Large intestine (tissue), 3 donors: ENCODE measurements at regions not wholly inside any gene's neighbourhood (a gene's known extent, or its start where the extent isn't known, plus 50 kb on each side); places are given as distances from the start of the nearest gene placed in this dataset.

ENCODE experiments used
- DNase-seq, 2 donors: peaks; one replicate each; pipeline versions ENCODE4 v3.0.0 to v3.0.0-alpha.2; 2013
- H3K27ac ChIP-seq: one replicate; pipeline ENCODE4 v1.5.1; 2013; ENCODE audit warnings: low read length
- H3K27me3 ChIP-seq: 2 replicates; pipeline ENCODE4 v1.6.1; 2013; ENCODE audit warnings: low read length; ENCODE audit not compliant: control insufficient read depth, insufficient read depth
- H3K36me3 ChIP-seq: 2 replicates; pipeline ENCODE4 v1.6.1; 2013; ENCODE audit warnings: low read length; ENCODE audit not compliant: control insufficient read depth, insufficient read depth
- H3K4me1 ChIP-seq: one replicate; pipeline ENCODE4 v1.6.1; 2013; ENCODE audit warnings: low read length; ENCODE audit not compliant: control insufficient read depth, insufficient read depth
- H3K4me3 ChIP-seq: one replicate; pipeline ENCODE4 v1.5.1; 2013; ENCODE audit warnings: low read length
- H3K9me3 ChIP-seq: one replicate; pipeline ENCODE4 v1.6.1; 2013; ENCODE audit warnings: mild to moderate bottlenecking, low read depth, low read length, moderate library complexity; ENCODE audit not compliant: control insufficient read depth
- WGBS: methylation state at CpG from one replicate; pipeline ENCODE4 v1.1.5; 2013; ENCODE audit warnings: low lambda C conversion rate; ENCODE audit not compliant: insufficient coverage; 5-methylcytosine and 5-hydroxymethylcytosine counted together

DNA sequence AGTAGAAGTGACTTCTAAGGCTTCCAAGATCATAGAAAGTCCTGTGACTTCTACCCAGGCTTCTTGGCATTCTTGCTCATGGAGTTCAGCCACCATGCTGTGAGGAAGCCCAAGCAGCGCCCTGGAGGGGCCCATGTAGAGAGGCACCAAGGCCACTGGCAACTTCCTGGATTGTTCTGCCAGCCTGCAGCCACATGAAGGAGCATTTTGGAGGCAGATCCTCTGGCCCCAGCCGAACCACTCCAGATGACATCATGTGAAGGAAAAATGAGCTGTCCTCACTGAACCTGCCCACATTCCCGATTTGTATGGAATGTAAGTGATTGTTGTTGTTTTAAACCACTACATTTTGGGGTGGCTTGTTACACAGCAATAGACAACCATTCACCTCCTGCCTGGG lies 51.5 kb upstream of the MNX1 start:
- H3K4me1 ChIP-seq = no peaks in the 10 kb centered on the region
- WGBS = no CpG with 5 or more reads among the region's 3 CpGs
- H3K27me3 ChIP-seq = peaks cover 11% of the 10 kb centered on the region
- no peak for DNase-seq
- H3K4me3 ChIP-seq = no peak overlapping the region
- H3K9me3 ChIP-seq = peaks cover 3% of the 10 kb centered on the region
- no peak overlapping the region for H3K27ac ChIP-seq
- H3K36me3 ChIP-seq = no peaks in the 10 kb centered on the region

DNA sequence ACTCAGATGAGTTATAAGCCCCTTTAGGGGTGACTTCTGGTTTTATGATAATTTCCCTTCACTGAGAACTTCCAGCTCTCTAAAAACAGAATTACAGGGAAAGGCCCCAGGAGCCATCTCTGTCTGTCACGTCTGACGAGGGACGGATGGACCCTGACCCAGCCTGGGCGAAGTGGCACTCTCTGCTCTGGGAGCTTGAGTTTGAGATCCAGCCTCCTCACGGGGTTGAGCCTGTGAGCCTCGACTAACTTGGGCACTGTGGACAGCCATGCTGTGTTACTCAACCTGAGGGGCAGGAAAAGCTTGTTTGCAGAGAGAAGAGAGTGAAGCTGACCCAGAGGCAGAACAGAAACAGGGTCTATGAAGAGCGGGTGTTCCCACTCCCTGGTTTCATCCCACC lies 54.6 kb upstream of the MNX1 start:
- no peak overlapping the region for H3K27ac ChIP-seq
- no peaks in the 10 kb centered on the region for H3K4me1 ChIP-seq
- H3K36me3 ChIP-seq = no peaks in the 10 kb centered on the region
- no CpG with 5 or more reads among the region's 7 CpGs for WGBS
- H3K9me3 ChIP-seq = peaks cover 3% of the 10 kb centered on the region
- H3K27me3 ChIP-seq = no peaks in the 10 kb centered on the region
- DNase-seq = no peak
- no peak overlapping the region for H3K4me3 ChIP-seq

DNA sequence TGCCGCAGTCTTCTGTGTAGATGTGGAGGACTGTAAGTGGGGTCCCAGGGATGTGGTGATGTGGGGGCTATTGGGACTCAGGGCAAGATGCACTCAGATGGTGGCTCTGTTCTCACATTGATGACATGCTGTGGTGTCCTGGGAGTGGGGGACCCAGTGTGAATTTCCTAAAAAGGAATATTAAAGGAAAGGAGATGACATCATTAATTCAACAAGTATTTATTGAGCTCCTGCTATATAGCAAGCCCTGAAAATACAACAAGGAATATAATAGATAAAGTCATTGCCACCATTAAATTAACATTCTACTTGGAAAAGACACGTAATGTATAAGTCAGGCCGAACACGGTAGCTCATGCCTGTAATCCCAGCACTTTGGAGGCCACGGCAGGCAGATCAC lies 61.9 kb upstream of the MNX1 start:
- Histone ChIP-seq H3K27ac (no peak overlapping the region), H3K9me3 (no peaks in the 10 kb centered on the region), H3K36me3 (no peaks in the 10 kb centered on the region), H3K27me3 (peaks cover 37% of the 10 kb centered on the region), H3K4me3 (no peak overlapping the region), H3K4me1 (no peaks in the 10 kb centered on the region)
- DNase-seq = no peak
- WGBS = no CpG with 5 or more reads among the region's 5 CpGs

DNA sequence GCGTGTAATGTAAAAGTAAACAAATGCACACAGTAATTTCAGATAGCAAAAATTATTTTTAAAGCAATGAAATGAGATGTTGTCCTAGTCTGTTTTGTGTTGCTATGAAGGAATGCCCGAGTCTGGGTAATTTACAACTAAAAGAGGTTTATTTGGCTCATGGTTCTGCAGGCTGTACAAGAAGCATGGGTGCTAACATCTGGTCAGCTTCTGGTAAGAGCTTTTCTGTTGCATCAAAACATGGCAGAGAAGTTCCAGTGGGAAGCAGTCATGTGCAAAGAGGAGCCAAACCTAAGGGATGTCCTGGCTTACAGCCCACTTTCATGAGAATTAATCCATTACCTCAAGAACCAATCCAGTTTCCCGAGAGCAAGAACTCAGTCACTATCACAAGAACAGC lies 62.9 kb upstream of the MNX1 start:
- Histone ChIP-seq H3K4me1 (no peaks in the 10 kb centered on the region), H3K36me3 (no peaks in the 10 kb centered on the region), H3K27me3 (peaks cover 46% of the 10 kb centered on the region), H3K4me3 (no peak overlapping the region), H3K9me3 (no peaks in the 10 kb centered on the region), H3K27ac (no peak overlapping the region)
- no CpG with 5 or more reads among the region's 3 CpGs for WGBS
- no peak for DNase-seq

DNA sequence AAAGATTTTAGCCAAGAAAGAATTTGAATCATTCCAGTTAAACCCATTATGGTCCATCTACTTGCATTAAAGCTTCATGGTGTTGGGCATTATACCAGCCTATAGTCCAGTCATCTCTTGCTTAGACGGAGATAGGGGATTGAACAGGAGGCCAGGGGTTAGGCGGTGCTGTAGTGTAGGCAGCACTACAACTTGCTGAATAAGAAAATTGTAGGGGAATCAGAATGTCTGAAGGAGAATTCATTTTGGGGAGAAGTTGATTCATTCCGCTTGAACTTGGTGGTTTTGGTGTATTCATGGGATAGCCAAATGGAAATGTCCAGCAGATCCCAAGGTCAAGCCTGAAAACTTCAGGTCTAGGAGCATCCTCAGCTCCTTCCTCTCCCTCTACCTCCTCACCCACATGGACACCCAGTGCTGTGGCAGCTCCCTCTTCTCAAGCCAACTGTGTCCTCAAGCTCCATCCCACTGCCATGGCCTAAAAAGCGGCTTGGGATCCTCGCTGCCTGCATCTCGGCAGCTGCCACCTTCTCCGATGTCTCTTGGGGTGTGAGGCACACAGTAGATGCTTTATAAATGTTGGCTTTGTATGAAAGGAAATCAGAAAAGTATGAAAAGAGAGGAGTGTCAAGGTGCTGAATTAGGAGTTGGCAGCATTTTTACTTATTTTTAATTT lies 63.6 kb upstream of the MNX1 start:
- Histone ChIP-seq H3K4me1 (no peaks in the 10 kb centered on the region), H3K27ac (no peak overlapping the region), H3K27me3 (peaks cover 53% of the 10 kb centered on the region), H3K36me3 (no peaks in the 10 kb centered on the region), H3K9me3 (no peaks in the 10 kb centered on the region), H3K4me3 (no peak overlapping the region)
- 90% methylated on average over 2 of the region's 7 CpGs for WGBS
- DNase-seq = no peak

DNA sequence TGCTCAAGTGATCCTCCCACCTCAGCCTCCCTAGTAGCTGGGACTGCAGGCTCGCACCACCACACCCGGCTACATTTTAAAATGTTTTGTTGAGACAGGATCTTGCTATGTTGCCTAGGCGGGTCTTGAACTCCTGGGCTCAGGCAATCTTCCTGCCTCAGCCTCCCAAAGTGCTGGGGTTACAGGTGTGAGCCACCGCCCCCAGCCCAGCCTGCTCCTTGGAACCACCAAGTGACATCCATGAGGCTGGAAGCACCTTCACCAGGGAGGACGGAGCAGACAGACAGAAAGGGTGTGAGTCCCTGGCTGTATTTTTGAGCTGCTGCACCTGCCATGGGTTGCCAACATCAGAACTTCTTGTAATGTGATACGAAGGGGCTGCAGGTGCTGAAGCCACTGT lies 62.3 kb upstream of the UBE3C start:
- no peaks in the 10 kb centered on the region for H3K36me3 ChIP-seq
- H3K27me3 ChIP-seq = peaks cover 58% of the 10 kb centered on the region
- H3K9me3 ChIP-seq = no peaks in the 10 kb centered on the region
- H3K27ac ChIP-seq = no peak overlapping the region
- H3K4me1 ChIP-seq = no peaks in the 10 kb centered on the region
- H3K4me3 ChIP-seq = no peak overlapping the region
- no peak for DNase-seq
- WGBS = 100% methylated on average over 1 of the region's 6 CpGs

DNA sequence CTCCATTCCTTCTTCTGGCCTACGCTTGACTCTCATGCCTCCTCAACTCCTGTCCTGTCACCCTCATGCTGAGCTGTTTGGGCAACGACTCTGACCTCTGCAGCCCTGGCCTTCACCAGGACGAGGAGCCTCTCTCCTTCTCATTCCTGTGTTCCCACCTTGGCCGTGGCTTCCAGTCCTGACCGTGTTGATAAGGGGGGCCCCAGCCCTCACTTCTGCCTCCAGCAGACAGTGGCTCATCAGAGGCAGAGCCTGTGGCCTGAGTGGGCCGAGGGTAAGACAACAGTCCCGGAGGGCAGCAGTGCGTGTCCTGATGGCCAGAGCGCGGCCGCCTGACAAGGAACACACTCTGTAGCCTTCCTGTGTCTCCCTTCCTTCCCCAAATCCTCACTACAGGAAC lies 61.7 kb upstream of the UBE3C start:
- WGBS = no CpG with 5 or more reads among the region's 11 CpGs
- no peaks in the 10 kb centered on the region for H3K4me1 ChIP-seq
- H3K4me3 ChIP-seq = no peak overlapping the region
- H3K9me3 ChIP-seq = no peaks in the 10 kb centered on the region
- no peaks in the 10 kb centered on the region for H3K36me3 ChIP-seq
- H3K27me3 ChIP-seq = peaks cover 54% of the 10 kb centered on the region
- H3K27ac ChIP-seq = no peak overlapping the region
- no peak for DNase-seq

DNA sequence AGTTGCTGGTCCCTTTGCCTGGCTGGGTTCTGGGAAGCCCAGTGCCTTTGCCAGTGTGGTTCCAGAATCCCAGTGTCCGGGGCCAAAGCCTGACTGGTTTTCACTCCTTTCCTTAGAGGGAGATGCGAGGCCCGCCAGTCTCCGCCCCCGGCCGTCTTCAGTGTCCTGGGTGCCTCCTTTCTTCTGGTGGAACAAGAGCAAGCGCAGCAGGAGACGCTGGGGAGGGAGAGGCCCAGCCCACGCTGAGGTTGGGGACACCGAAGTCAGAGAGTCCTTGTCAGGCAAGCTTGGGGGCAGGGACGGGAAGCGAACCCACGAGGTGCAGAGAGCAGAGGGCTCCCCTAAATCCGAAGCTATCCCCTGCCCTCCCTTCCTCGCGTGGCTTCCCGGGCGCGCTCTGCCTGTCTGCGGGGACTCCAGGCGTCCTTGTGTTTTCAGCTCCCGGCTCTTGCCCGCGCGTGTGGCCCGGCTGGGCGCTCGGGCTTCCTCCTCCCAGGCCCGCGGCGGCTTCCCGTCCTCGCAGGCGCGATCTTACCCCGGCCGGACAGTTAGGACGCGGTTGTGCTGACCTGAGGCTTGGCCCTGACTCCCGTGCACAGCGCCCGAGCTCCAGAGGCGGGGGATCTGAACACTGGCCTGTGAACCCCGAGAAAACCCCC lies 60.6 kb upstream of the UBE3C start:
- 0% methylated on average over 1 of the region's 44 CpGs for WGBS
- Histone ChIP-seq H3K36me3 (no peaks in the 10 kb centered on the region), H3K9me3 (no peaks in the 10 kb centered on the region), H3K27me3 (peaks cover 51% of the 10 kb centered on the region), H3K4me3 (no peak overlapping the region), H3K4me1 (no peaks in the 10 kb centered on the region), H3K27ac (no peak overlapping the region)
- DNase-seq = no peak

DNA sequence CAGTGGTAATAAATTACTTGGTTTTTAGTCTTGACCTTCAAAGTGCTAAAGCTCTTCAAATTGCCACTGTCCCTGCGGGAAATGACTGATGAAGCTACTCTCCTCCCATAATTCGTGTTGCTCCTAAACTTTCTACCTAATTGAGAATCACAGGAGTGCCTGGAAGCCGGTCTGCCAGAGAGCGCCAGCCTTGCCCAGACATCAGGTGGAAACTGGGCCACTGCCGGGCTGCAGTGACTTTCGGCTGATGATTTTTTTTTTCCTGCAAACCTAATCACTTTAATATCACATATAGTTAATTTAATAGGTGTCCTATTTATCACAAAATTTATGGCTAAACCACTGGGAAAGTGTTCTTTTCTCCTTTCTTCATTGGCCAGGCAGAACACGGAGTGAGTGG lies 59.6 kb upstream of the UBE3C start:
- Histone ChIP-seq H3K36me3 (no peaks in the 10 kb centered on the region), H3K4me1 (no peaks in the 10 kb centered on the region), H3K9me3 (peaks cover 2% of the 10 kb centered on the region), H3K4me3 (no peak overlapping the region), H3K27ac (no peak overlapping the region), H3K27me3 (peaks cover 48% of the 10 kb centered on the region)
- no CpG with 5 or more reads among the region's 7 CpGs for WGBS
- no peak for DNase-seq

DNA sequence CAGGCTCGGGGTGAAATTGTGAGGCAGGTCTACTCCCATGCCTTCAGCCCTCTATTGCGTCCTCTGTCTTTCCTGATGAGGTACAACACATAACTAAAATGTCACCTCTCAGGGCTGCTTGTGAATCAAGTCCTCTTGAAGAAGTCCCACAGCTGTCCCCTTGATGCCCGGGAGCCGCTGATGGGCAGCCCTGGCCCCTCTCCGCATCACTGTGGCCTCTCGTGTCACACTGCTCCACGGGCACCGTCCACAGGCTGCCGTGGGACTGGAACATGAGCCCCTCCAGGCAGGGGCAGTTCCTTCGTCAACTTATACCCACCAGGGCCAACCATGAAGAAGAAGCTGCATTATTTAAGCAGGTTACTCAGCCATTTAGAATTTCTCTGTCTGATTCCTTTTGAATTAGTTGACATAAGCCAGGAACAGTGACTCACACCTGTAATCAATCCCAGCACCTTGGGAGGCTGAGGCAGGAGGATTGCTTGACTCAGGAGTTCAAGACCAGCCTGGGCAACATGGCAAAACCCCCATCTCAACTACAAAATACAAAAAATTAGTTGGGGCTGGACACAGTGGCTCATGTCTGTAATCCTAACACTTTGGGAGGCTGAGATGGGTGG lies 58.5 kb upstream of the UBE3C start:
- Histone ChIP-seq H3K36me3 (no peaks in the 10 kb centered on the region), H3K27ac (no peak overlapping the region), H3K4me1 (no peaks in the 10 kb centered on the region), H3K4me3 (no peak overlapping the region), H3K9me3 (peaks cover 6% of the 10 kb centered on the region), H3K27me3 (peaks cover 38% of the 10 kb centered on the region)
- no CpG with 5 or more reads among the region's 10 CpGs for WGBS
- no peak for DNase-seq
